CD14-positive monocyte (primary cell): ENCODE measurements at regions not wholly inside any gene's neighbourhood (a gene's known extent, or its start where the extent isn't known, plus 50 kb on each side); places are given as distances from the start of the nearest gene placed in this dataset.

ENCODE experiments used
- DNase-seq, 3 donors: peaks; one replicate each; pipeline ENCODE4 v3.0.0-alpha.2; 2011 to 2022
- H2AFZ ChIP-seq: 2 replicates; pipeline ENCODE4 v1.6.0; 2012; ENCODE audit warnings: mild to moderate bottlenecking, low read depth, low read length, inconsistent platforms; ENCODE audit not compliant: insufficient read depth, poor library complexity, severe bottlenecking
- H3K27ac ChIP-seq, 2 donors: 1 replicate in 1 of 2; 2 replicates in 1 of 2; pipeline ENCODE4 v1.5.1; 2012 to 2013; ENCODE audit warnings: low read length in 2 of 2, control low read depth in 1 of 2, inconsistent platforms in 1 of 2, low read depth in 1 of 2, mild to moderate bottlenecking in 1 of 2
- H3K27me3 ChIP-seq, 2 donors: one replicate each; pipeline versions ENCODE4 v1.6.0 to v1.6.1; 2011 to 2013; ENCODE audit warnings: low read length in 2 of 2; ENCODE audit not compliant: control insufficient read depth in 2 of 2, insufficient read depth in 2 of 2
- H3K36me3 ChIP-seq, 2 donors: replicated peaks in 1 of 2; 1 replicate in 1 of 2; 2 replicates in 1 of 2; pipeline versions ENCODE4 v1.5.1 to v1.6.1; 2012 to 2013; ENCODE audit warnings: low read length in 2 of 2, control low read depth in 1 of 2, inconsistent platforms in 1 of 2, mild to moderate bottlenecking in 1 of 2; ENCODE audit not compliant: insufficient read depth in 2 of 2, control insufficient read depth in 1 of 2
- H3K4me1 ChIP-seq, 2 donors: 1 replicate in 1 of 2; 2 replicates in 1 of 2; pipeline versions ENCODE4 v1.5.1 to v1.6.1; 2012 to 2013; ENCODE audit warnings: low read length in 2 of 2, control low read depth in 1 of 2, inconsistent platforms in 1 of 2, mild to moderate bottlenecking in 1 of 2, moderate library complexity in 1 of 2; ENCODE audit not compliant: insufficient read depth in 2 of 2, control insufficient read depth in 1 of 2
- H3K4me2 ChIP-seq: replicated peaks from 2 replicates; pipeline ENCODE3; 2012; ENCODE audit warnings: low read length, moderate library complexity, mild to moderate bottlenecking; ENCODE audit not compliant: poor library complexity, severe bottlenecking; ENCODE audit errors: extremely low read depth
- H3K4me3 ChIP-seq, 3 experiments: fragments of 200-600 bp in 1 of 3; sonication (generic) in 1 of 3; replicated peaks in 1 of 3; 1 replicate in 2 of 3; 2 replicates in 1 of 3; pipeline ENCODE4 v1.5.1; 2011 to 2013; ENCODE audit warnings: low read length in 3 of 3, mild to moderate bottlenecking in 3 of 3, control low read depth in 2 of 3, low read depth in 2 of 3, inconsistent platforms in 1 of 3, moderate library complexity in 1 of 3
- H3K79me2 ChIP-seq: 2 replicates; pipeline ENCODE4 v1.6.0; 2012; ENCODE audit warnings: mild to moderate bottlenecking, control low read depth, inconsistent platforms, low read length, moderate library complexity; ENCODE audit not compliant: insufficient read depth
- H3K9ac ChIP-seq: 2 replicates; pipeline ENCODE4 v1.6.0; 2017; ENCODE audit warnings: low read length, mild to moderate bottlenecking; ENCODE audit not compliant: insufficient read depth, poor library complexity, severe bottlenecking
- H3K9me3 ChIP-seq, 2 donors: replicated peaks in 1 of 2; 1 replicate in 1 of 2; 2 replicates in 1 of 2; pipeline versions ENCODE4 v1.5.1 to v1.6.1; 2012 to 2013; ENCODE audit warnings: low read length in 2 of 2, control low read depth in 1 of 2; ENCODE audit not compliant: control insufficient read depth in 1 of 2, insufficient read depth in 1 of 2
- H4K20me1 ChIP-seq: 2 replicates; pipeline ENCODE4 v1.6.0; 2012; ENCODE audit warnings: mild to moderate bottlenecking, low read length, control low read depth, moderate library complexity; ENCODE audit not compliant: insufficient read depth
- H3K27ac Mint-ChIP-seq, 7 donors: one replicate each; pipeline ENCODE4 v1.8.0; 2020; ENCODE audit warnings: mild to moderate bottlenecking in 7 of 7, mixed read lengths in 7 of 7, moderate library complexity in 6 of 7, inconsistent platforms in 2 of 7
- H3K27me3 Mint-ChIP-seq, 3 donors: one replicate each; pipeline ENCODE4 v1.8.0; 2021 to 2022; ENCODE audit warnings: low read depth in 3 of 3, mild to moderate bottlenecking in 3 of 3, mixed read lengths in 3 of 3, moderate library complexity in 3 of 3, inconsistent platforms in 1 of 3
- H3K36me3 Mint-ChIP-seq, 2 donors: one replicate each; pipeline ENCODE4 v1.8.0; 2020; ENCODE audit warnings: mixed read lengths in 2 of 2, inconsistent platforms in 1 of 2, mild to moderate bottlenecking in 1 of 2
- H3K4me1 Mint-ChIP-seq: one replicate; pipeline ENCODE4 v1.8.0; 2020; ENCODE audit warnings: mild to moderate bottlenecking, mixed read lengths
- H3K4me3 Mint-ChIP-seq, 2 donors: one replicate each; pipeline ENCODE4 v1.8.0; 2020; ENCODE audit warnings: mild to moderate bottlenecking in 2 of 2, mixed read lengths in 2 of 2, moderate library complexity in 1 of 2
- H3K9me3 Mint-ChIP-seq, 7 donors: one replicate each; pipeline ENCODE4 v1.8.0; 2020 to 2022; ENCODE audit warnings: mixed read lengths in 7 of 7, mild to moderate bottlenecking in 6 of 7, moderate library complexity in 6 of 7, inconsistent platforms in 2 of 7
- WGBS: methylation state at CpG from one replicate; pipeline ENCODE4 v1.1.5; 2013; ENCODE audit warnings: missing lambda C conversion rate; ENCODE audit not compliant: insufficient coverage; 5-methylcytosine and 5-hydroxymethylcytosine counted together
- intact Hi-C, 2 donors: fragments of 100-400 bp; cut with micrococcal nuclease; formaldehyde crosslinking; loops; one replicate each; pipeline versions ENCODE4 v1.15.0 to v1.15.1; 2023
- TF ChIP-seq, protein P1 (sequence below): fragments of 200-600 bp; IDR thresholded peaks from one replicate; pipeline ENCODE4 v1.8.0; 2022; ENCODE audit warnings: antibody characterized with exemption, mild to moderate bottlenecking

DNA sequence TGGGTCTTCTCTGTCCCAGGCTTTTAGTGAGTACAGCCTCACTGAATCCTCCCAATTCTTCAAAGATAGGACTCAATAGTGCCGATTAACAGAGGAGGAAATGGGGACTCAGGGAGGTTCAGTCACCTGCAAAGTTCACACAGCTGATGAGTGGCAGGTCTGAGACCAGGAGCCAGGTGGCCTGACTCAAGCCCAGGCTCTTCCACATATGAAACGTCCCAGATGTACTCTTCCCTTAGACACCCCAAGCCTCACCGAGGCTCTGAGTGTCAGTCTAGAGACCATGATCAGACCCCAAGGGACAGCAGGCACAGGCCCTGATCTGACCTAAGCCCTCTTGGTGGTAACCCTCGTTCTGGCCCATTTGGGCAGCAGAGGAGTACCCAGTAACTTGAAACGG is 115.2 kb downstream of the INHBB start:
- Histone ChIP-seq H3K4me3 (no peak overlapping the region), H3K4me2 (no peak overlapping the region), H3K27me3 (no peaks in the 10 kb centered on the region), H3K27ac (no peak overlapping the region), H3K9me3 (no peaks in the 10 kb centered on the region), H3K4me1 (no peaks in the 10 kb centered on the region), H3K79me2 (no peaks in the 10 kb centered on the region), H4K20me1 (no peaks in the 10 kb centered on the region), H3K36me3 (no peaks in the 10 kb centered on the region), H2AFZ (no peak overlapping the region), H3K9ac (no peak overlapping the region)
- 93% methylated on average over 2 of the region's 5 CpGs for whole genome bisulfite sequencing
- Mint-ChIP-seq H3K27ac (no peak overlapping the region), H3K36me3 (no peaks in the 10 kb centered on the region), H3K27me3 (peaks cover 0 to 16% (median 1%) of the 10 kb centered on the region in 3 donors), H3K4me1 (no peaks in the 10 kb centered on the region), H3K4me3 (no peak overlapping the region), H3K9me3 (peaks cover 3 to 25% (median 9%) of the 10 kb centered on the region in 7 donors)
- no peak for DNase-seq
- intact Hi-C loops: no loop called here
- TF ChIP-seq, protein P1, sequence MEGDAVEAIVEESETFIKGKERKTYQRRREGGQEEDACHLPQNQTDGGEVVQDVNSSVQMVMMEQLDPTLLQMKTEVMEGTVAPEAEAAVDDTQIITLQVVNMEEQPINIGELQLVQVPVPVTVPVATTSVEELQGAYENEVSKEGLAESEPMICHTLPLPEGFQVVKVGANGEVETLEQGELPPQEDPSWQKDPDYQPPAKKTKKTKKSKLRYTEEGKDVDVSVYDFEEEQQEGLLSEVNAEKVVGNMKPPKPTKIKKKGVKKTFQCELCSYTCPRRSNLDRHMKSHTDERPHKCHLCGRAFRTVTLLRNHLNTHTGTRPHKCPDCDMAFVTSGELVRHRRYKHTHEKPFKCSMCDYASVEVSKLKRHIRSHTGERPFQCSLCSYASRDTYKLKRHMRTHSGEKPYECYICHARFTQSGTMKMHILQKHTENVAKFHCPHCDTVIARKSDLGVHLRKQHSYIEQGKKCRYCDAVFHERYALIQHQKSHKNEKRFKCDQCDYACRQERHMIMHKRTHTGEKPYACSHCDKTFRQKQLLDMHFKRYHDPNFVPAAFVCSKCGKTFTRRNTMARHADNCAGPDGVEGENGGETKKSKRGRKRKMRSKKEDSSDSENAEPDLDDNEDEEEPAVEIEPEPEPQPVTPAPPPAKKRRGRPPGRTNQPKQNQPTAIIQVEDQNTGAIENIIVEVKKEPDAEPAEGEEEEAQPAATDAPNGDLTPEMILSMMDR: no peak

DNA sequence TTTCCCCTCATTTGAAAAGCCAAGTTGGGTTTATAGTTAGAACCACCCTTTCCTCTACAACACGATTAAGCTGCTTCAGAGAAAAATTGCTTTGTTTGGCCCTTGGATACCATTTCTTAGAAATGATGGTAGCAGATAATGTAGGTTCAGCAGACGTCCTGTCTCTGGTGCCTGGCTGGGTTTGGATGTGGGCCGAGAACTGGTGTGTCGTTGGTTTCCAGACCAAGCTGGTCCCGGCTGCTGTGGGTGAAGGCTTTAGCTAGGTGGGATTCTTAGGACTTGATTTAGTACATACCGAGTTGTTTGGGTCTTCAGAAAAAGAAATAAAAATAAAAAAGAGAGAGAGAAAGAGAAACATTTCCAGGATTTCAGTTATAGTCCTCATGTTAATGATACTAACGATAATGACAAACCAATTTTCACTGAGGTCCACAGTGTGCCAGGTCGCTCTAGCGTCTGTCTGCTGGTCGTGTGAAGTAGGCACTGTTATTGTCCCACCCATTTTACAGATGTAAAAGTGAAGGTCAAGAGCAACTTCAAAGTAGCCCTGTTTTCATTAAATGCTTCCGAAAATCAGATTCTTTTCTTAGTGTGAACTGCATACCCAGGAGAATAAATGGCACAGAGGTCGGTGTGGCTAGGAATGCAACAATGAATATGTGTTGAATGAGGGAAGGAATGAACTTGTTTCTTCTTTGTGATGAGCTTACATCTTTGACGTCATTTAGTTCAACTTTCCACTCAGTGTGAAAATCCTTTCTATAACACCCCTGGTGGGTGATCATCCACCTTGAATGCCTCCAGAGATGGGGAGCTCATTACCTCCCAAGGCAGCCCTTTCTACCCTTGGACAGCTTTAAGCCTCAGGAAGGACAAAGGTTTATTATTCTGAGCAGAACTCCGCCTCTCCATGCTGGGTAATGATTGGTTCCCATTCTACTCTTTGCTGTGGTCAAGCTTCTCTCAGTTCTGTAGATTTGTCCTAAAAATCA is 115.9 kb downstream of the INHBB start:
- no peak overlapping the region for H3K9ac ChIP-seq
- H3K36me3 ChIP-seq: no peaks in the 10 kb centered on the region
- H3K36me3 Mint-ChIP-seq: no peaks in the 10 kb centered on the region
- WGBS: 93% methylated on average over 6 of the region's 14 CpGs
- H3K9me3 ChIP-seq: no peaks in the 10 kb centered on the region
- no peak overlapping the region for H3K4me3 Mint-ChIP-seq
- TF ChIP-seq, protein P1: no peak
- H3K9me3 Mint-ChIP-seq: peaks cover 1 to 23% (median 8%) of the 10 kb centered on the region in 7 donors
- H3K27ac Mint-ChIP-seq: no peak overlapping the region
- H3K27ac ChIP-seq: no peak overlapping the region
- no peak overlapping the region for H2AFZ ChIP-seq
- no peaks in the 10 kb centered on the region for H3K4me1 Mint-ChIP-seq
- H3K27me3 Mint-ChIP-seq: peaks cover 0 to 19% (median 1%) of the 10 kb centered on the region in 3 donors
- no peaks in the 10 kb centered on the region for H3K27me3 ChIP-seq
- H3K4me3 ChIP-seq: no peak overlapping the region
- H4K20me1 ChIP-seq: no peaks in the 10 kb centered on the region
- no peaks in the 10 kb centered on the region for H3K4me1 ChIP-seq
- DNase-seq: no peak
- H3K79me2 ChIP-seq: no peaks in the 10 kb centered on the region
- intact Hi-C loops: no loop called here
- H3K4me2 ChIP-seq: no peak overlapping the region
